OCI-LY3 (cell line): ENCODE measurements at regions not wholly inside any gene's neighbourhood (a gene's known extent, or its start where the extent isn't known, plus 50 kb on each side); places are given as distances from the start of the nearest gene placed in this dataset.

Experiments
- H2AFZ ChIP-seq: fragments of 200-600, 300-600 bp; shearing (Covaris generic); 2 replicates; pipeline ENCODE4 v1.6.0; 2014; ENCODE audit warnings: antibody characterized with exemption, low read depth, low read length
- H3K27ac ChIP-seq: fragments of 200-600, 300-600 bp; sonication (generic); 2 replicates; pipeline ENCODE4 v1.5.1; 2014; ENCODE audit warnings: mild to moderate bottlenecking, low read length, moderate library complexity, mixed read lengths
- H3K27me3 ChIP-seq: fragments of 200-600, 300-600 bp; sonication (generic); 2 replicates; pipeline ENCODE4 v1.6.1; 2014; ENCODE audit warnings: low read depth, low read length, mixed read lengths
- H3K36me3 ChIP-seq: fragments of 200-600, 300-600 bp; sonication (generic); replicated peaks from 2 replicates; pipeline ENCODE3; 2014; ENCODE audit warnings: low read depth, low read length, mixed read lengths
- H3K4me1 ChIP-seq: fragments of 300-600, 200-600 bp; sonication (generic); 2 replicates; pipeline ENCODE4 v1.6.1; 2014; ENCODE audit warnings: low read length, mixed read lengths
- H3K4me2 ChIP-seq: fragments of 200-600, 300-600 bp; sonication (generic); 2 replicates; pipeline ENCODE4 v1.6.1; 2014; ENCODE audit warnings: low read length, mixed read lengths
- H3K4me3 ChIP-seq: fragments of 300-600, 200-600 bp; sonication (generic); 2 replicates; pipeline ENCODE4 v1.5.1; 2014; ENCODE audit warnings: antibody characterized with exemption, mild to moderate bottlenecking, low read length, moderate library complexity
- H3K79me2 ChIP-seq: fragments of 300-600, 200-600 bp; shearing (Covaris generic); 2 replicates; pipeline ENCODE4 v1.6.1; 2014; ENCODE audit warnings: mild to moderate bottlenecking, low read length, mixed read lengths
- H3K9ac ChIP-seq: fragments of 300-600, 200-600 bp; shearing (Covaris generic); 2 replicates; pipeline ENCODE4 v1.6.0; 2014; ENCODE audit warnings: mild to moderate bottlenecking, low read length, moderate library complexity
- H3K9me3 ChIP-seq: fragments of 200-600, 300-600 bp; shearing (Covaris generic); 2 replicates; pipeline ENCODE4 v1.6.1; 2014; ENCODE audit warnings: low read length, mixed read lengths; ENCODE audit not compliant: insufficient read depth
- H4K20me1 ChIP-seq: fragments of 200-600, 300-600 bp; sonication (generic); 2 replicates; pipeline ENCODE4 v1.6.1; 2016; ENCODE audit warnings: low read length, mixed read lengths; ENCODE audit not compliant: insufficient read depth
- EZH2phosphoT487 ChIP-seq: fragments of 200-600 bp; shearing (Covaris generic); IDR thresholded peaks from 2 replicates; pipeline ENCODE4 v1.6.1; 2018; ENCODE audit warnings: antibody characterized with exemption, mixed run types, low read depth
- TF ChIP-seq, protein P1 (sequence below): fragments of 200-600, 300-600 bp; sonication (generic); IDR thresholded peaks from 2 replicates; pipeline ENCODE4 v1.5.1; 2014; ENCODE audit warnings: antibody characterized with exemption, low read length, low read depth

DNA sequence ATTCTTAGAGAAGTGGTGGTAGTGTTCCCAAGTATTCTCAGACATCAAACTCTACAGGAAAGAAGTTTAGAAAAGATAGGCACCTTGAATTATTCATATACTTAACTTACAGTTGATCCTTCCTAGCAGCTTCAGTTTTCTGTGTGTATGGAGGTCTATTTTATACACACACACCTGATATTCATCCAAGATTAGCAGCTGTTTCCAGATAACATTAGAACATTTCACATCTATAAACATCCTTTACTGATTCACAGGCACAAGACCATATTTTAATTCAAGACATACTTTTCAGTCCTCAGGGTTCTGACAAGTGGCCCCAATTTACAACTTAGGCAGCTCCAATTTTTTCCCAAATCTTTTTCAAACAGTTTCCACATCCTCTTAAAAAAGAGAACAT lies 287.8 kb upstream of the USP25 start:
- H3K9ac ChIP-seq, result no peak overlapping the region
- H3K4me1 ChIP-seq, result peaks cover 60% of the 10 kb centered on the region
- H3K36me3 ChIP-seq, result peaks cover under 1% of the 10 kb centered on the region
- no peak overlapping the region for H3K4me3 ChIP-seq
- H3K4me2 ChIP-seq, result no peak overlapping the region
- no peaks in the 10 kb centered on the region for H3K79me2 ChIP-seq
- H4K20me1 ChIP-seq, result 0 out of 2 replicates have a peak, but pooled peaks cover 3% of the 10 kb centered on the region
- H3K27ac ChIP-seq, result no peak overlapping the region
- no peak for TF ChIP-seq EZH2phosphoT487
- TF ChIP-seq, protein P1, sequence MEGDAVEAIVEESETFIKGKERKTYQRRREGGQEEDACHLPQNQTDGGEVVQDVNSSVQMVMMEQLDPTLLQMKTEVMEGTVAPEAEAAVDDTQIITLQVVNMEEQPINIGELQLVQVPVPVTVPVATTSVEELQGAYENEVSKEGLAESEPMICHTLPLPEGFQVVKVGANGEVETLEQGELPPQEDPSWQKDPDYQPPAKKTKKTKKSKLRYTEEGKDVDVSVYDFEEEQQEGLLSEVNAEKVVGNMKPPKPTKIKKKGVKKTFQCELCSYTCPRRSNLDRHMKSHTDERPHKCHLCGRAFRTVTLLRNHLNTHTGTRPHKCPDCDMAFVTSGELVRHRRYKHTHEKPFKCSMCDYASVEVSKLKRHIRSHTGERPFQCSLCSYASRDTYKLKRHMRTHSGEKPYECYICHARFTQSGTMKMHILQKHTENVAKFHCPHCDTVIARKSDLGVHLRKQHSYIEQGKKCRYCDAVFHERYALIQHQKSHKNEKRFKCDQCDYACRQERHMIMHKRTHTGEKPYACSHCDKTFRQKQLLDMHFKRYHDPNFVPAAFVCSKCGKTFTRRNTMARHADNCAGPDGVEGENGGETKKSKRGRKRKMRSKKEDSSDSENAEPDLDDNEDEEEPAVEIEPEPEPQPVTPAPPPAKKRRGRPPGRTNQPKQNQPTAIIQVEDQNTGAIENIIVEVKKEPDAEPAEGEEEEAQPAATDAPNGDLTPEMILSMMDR, result no peak
- H2AFZ ChIP-seq, result no peak overlapping the region
- H3K27me3 ChIP-seq, result peaks cover 3% of the 10 kb centered on the region; the same call in 1 of the 2 replicates
- H3K9me3 ChIP-seq, result no peaks in the 10 kb centered on the region

DNA sequence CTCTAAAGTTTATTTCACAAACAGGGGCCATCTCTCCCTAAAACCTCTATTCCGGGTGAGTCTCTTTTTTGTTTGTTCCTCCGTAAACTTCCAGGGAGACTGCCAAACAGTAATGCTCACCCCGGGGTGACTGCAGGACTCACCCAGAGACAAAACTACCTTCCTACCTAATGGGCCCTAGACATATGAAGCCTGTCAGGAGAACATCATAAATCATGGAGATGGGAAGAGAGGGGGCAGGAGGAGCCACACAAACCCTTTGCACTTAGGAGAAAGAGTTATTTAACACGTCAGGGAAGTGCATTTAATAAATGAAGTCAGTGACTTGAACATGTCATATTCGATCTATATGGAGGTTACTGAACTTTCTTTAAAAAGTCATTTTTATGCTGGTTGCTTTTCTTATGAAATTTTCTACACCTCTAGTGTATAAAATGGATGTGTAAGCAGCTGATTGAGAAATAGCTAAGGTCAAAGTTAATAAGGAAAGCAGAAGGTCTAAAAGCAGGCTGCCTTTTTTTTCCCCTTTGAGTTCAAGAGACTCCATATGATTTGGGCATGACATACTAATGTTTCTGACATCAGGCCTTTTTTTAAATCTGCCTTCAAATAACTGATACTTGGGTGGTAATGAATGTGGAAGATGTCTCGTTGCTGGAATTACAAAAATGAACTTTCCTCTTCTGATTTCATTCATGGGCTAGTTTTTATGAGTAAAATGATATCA lies 286.9 kb upstream of the USP25 start:
- no peak overlapping the region for H3K9ac ChIP-seq
- peaks cover 51% of the 10 kb centered on the region for H3K4me1 ChIP-seq
- peaks cover 3% of the 10 kb centered on the region; the same call in 1 of the 2 replicates for H3K27me3 ChIP-seq
- 0 out of 2 replicates have a peak, but pooled peaks cover 7% of the 10 kb centered on the region for H3K9me3 ChIP-seq
- TF ChIP-seq EZH2phosphoT487, result no peak
- TF ChIP-seq, protein P1, result no peak
- no peaks in the 10 kb centered on the region for H3K36me3 ChIP-seq
- no peak overlapping the region for H3K4me2 ChIP-seq
- no peak overlapping the region for H2AFZ ChIP-seq
- no peak overlapping the region for H3K27ac ChIP-seq
- H4K20me1 ChIP-seq, result 0 out of 2 replicates have a peak, but pooled peaks cover 3% of the 10 kb centered on the region
- no peaks in the 10 kb centered on the region for H3K79me2 ChIP-seq
- H3K4me3 ChIP-seq, result no peak overlapping the region

DNA sequence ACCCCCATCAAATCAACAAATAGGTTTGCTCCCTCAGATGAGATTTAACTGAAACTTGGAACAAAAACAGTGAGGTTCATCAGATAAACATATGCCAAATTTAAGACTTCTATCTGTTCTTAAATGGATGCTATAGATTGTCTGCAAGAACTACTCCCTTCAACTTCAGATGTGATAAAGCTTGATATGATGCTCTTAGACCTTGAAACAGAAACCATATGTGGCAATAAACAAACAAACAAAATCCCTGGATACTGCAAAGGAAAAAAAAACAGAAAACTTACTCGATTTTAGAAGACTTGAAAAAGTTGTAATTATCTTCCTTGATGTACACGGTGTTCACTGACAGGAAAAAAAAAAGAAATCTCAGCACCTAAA lies 286.1 kb upstream of the USP25 start:
- Histone ChIP-seq H3K4me3 (no peak overlapping the region), H3K27me3 (peaks cover 3% of the 10 kb centered on the region; the same call in 1 of the 2 replicates), H3K9ac (no peak overlapping the region), H3K9me3 (peaks cover 12% of the 10 kb centered on the region; the same call in 1 of the 2 replicates), H3K36me3 (peaks cover 3% of the 10 kb centered on the region), H4K20me1 (0 out of 2 replicates have a peak, but pooled peaks cover 3% of the 10 kb centered on the region), H2AFZ (no peak overlapping the region), H3K27ac (no peak overlapping the region), H3K4me1 (peaks cover 43% of the 10 kb centered on the region), H3K79me2 (no peaks in the 10 kb centered on the region), H3K4me2 (no peak overlapping the region)
- TF ChIP-seq, protein P1, result no peak
- no peak for TF ChIP-seq EZH2phosphoT487

DNA sequence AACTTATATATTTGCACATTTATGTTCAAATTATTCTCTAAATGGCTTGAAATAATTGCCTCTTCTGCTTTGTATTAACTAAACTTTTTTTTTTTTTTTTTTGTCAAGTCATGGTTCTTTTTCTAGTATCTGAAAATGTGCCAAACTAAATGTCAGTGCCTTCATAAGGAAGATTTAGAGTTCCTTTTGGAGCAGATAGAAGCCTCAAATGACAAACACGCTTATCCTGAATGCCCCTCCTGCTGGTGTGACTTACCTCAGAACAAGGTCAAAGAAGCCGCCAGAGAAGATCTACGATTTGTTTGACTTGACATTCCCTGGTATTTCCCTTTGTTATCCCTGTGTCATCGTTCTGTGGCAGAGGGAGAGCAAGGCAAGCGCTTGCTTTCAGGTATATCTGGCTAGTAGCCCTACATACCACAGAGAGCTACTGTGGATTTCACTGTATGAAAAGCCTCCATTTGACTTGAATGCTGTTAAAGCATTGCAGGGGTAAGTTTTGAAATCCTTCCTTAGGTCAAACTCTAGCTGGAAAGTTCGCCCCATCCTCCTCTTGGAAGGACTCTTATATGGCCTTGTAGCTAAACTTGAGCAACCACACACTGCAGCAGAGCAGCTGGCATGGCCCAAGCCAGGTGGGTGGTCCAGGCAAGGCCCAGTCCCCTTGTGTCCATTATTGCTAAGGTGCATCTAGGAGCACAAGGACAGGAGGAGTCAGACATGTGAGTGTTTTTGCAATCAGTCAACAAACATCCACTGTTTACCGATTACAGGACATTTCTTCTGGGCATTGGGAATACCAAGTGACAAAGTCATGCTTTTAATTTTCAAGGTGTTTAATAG lies 285.4 kb upstream of the USP25 start:
- Histone ChIP-seq H3K9ac (no peak overlapping the region), H2AFZ (no peak overlapping the region), H3K79me2 (no peaks in the 10 kb centered on the region), H3K27me3 (peaks cover 3% of the 10 kb centered on the region; the same call in 1 of the 2 replicates), H4K20me1 (0 out of 2 replicates have a peak, but pooled peaks cover 3% of the 10 kb centered on the region), H3K4me3 (no peak overlapping the region), H3K27ac (no peak overlapping the region), H3K9me3 (peaks cover 16% of the 10 kb centered on the region; the same call in 1 of the 2 replicates), H3K4me1 (peaks cover 38% of the 10 kb centered on the region), H3K36me3 (peaks cover 5% of the 10 kb centered on the region), H3K4me2 (no peak overlapping the region)
- no peak for TF ChIP-seq EZH2phosphoT487
- TF ChIP-seq, protein P1, result no peak
